ENCODE measurements at regions not wholly inside any gene's neighbourhood (a gene's known extent, or its start where the extent isn't known, plus 50 kb on each side); places are given as distances from the start of the nearest gene placed in this dataset.

DNA sequence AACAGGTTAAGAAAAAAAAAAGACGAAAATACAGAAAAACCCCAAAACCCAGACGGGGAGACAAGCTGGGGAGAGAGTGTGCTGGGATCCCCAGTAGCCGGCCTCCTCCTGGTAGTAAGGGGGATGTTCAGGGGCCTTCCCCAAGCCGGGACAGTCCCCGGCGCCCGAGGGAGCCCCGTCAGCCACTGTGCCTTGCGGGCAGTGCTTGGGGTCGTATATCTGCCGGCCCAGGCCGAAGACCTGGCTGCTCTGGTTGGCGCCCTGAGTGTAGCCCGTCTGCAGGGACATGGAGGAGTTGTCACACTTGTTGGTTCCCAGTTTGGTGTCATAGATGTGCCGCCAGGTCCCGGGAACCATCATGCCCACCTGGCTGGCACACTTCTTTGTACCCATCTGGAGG, 287.2 kb upstream of the GADL1 start:
- Histone ChIP-seq H3K79me2 (no peaks in the 10 kb centered on the region), H3K9me2 (replicated peaks; ENCODE audit: insufficient read depth) (no peaks in the 10 kb centered on the region), H3K4me1 (ENCODE audit: insufficient read depth) (no peaks in the 10 kb centered on the region), H3K36me3 (replicated peaks; ENCODE audit: insufficient read depth, low read depth) (no peaks in the 10 kb centered on the region), H3K27ac (no peak overlapping the region), H4K20me1 (ENCODE audit: insufficient read depth, poor library complexity, severe bottlenecking) (no peaks in the 10 kb centered on the region), H3K4me3 (no peak overlapping the region), H2AFZ (no peak overlapping the region), H3K4me2 (no peak overlapping the region), H3K9me3 (ENCODE audit: low read depth) (no peaks in the 10 kb centered on the region), H3K27me3 (no peaks in the 10 kb centered on the region)
- TF ChIP-seq, protein P1, sequence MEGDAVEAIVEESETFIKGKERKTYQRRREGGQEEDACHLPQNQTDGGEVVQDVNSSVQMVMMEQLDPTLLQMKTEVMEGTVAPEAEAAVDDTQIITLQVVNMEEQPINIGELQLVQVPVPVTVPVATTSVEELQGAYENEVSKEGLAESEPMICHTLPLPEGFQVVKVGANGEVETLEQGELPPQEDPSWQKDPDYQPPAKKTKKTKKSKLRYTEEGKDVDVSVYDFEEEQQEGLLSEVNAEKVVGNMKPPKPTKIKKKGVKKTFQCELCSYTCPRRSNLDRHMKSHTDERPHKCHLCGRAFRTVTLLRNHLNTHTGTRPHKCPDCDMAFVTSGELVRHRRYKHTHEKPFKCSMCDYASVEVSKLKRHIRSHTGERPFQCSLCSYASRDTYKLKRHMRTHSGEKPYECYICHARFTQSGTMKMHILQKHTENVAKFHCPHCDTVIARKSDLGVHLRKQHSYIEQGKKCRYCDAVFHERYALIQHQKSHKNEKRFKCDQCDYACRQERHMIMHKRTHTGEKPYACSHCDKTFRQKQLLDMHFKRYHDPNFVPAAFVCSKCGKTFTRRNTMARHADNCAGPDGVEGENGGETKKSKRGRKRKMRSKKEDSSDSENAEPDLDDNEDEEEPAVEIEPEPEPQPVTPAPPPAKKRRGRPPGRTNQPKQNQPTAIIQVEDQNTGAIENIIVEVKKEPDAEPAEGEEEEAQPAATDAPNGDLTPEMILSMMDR (IDR thresholded peaks at IDR 0.05; ENCODE audit: poor library complexity) = no peak
- TF ChIP-seq EZH2phosphoT487 (IDR thresholded peaks at IDR 0.05; ENCODE audit: low read depth, severe bottlenecking, unreplicated experiment) = no peak
- TF ChIP-seq EZH2 (IDR thresholded peaks at IDR 0.05; ENCODE audit: borderline replicate concordance) = no peak
- DNase-seq (ENCODE audit: low spot score) = no peak
- WGBS (ENCODE audit: low lambda C conversion rate, missing lambda C conversion rate) = 98% methylated on average over 16 of the region's 16 CpGs

DNA sequence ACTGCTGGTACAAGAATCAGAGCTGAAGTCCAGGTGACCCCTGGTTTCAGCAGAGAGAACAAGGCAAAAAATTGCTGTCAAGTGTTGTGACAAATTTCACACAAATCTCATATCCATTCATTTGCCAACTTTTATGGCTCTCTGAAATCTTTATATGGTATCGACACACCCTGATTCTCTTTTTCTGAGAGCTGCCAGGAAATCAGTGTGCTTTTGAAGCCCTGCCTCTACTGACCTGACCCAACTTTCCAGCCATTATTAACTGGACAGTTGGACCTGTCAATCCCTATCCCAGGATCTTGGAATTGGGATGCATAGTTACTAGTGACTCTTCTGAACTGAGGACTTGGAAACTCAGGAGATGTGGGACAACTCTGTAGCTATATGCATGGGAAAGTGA, 288.2 kb upstream of the GADL1 start:
- no peak for DNase-seq (ENCODE audit: low spot score)
- H3K9me3 ChIP-seq (ENCODE audit: low read depth) = no peaks in the 10 kb centered on the region
- H3K79me2 ChIP-seq = no peaks in the 10 kb centered on the region
- H3K9me2 ChIP-seq (replicated peaks; ENCODE audit: insufficient read depth) = no peaks in the 10 kb centered on the region
- no peaks in the 10 kb centered on the region for H3K36me3 ChIP-seq (replicated peaks; ENCODE audit: insufficient read depth, low read depth)
- H2AFZ ChIP-seq = no peak overlapping the region
- H3K27me3 ChIP-seq = no peaks in the 10 kb centered on the region
- no peak overlapping the region for H3K4me2 ChIP-seq
- no peak overlapping the region for H3K27ac ChIP-seq
- H3K4me3 ChIP-seq = no peak overlapping the region
- peaks cover 2% of the 10 kb centered on the region for H3K4me1 ChIP-seq (ENCODE audit: insufficient read depth)
- TF ChIP-seq EZH2 (IDR thresholded peaks at IDR 0.05; ENCODE audit: borderline replicate concordance) (no peak), EZH2phosphoT487 (IDR thresholded peaks at IDR 0.05; ENCODE audit: low read depth, severe bottlenecking, unreplicated experiment) (no peak)
- TF ChIP-seq, protein P1 (IDR thresholded peaks at IDR 0.05; ENCODE audit: poor library complexity) = no peak
- no peaks in the 10 kb centered on the region for H4K20me1 ChIP-seq (ENCODE audit: insufficient read depth, poor library complexity, severe bottlenecking)
- 96% methylated on average over 1 of the region's 1 CpG for whole genome bisulfite sequencing (ENCODE audit: low lambda C conversion rate, missing lambda C conversion rate)

DNA sequence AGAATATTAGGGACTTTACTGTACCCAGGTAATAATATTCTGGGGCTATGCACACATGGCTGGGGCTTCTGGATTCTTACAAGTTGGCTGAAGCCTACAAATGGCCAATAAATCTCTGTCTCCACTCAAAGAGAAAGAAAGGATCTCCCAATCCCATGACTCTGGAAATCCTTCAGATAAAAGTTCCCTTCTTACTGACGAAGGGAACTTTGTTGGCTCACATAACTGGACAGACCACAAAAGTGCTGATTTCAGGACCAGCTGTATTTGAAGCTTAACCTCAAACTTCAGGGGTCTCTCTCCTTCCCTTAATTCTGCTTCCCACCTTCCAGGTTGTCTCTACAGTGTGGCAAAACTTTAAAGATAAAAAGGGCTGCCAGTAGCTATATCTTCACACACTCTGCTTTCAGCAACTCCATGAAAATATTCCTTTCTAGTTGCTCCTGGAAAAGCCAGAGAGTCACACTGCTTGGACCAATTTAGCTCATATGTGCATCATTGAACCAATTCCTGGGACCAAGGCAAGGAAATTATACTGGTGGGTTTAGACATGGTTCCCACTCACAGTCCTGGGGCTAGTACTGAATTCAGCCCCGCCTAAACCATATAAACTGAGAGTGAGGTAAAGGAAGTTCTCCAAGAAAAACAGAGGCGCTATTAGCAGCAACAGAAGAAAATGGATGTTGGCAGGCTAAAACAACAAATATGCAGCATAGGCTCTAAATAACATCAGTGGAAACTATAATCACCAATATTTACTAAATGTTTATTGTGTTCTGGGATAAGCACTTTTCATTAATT, 290.0 kb upstream of the GADL1 start:
- H3K4me3 ChIP-seq = no peak overlapping the region
- H3K27ac ChIP-seq = no peak overlapping the region
- TF ChIP-seq, protein P1 (IDR thresholded peaks at IDR 0.05; ENCODE audit: poor library complexity) = no peak
- TF ChIP-seq EZH2phosphoT487 (IDR thresholded peaks at IDR 0.05; ENCODE audit: low read depth, severe bottlenecking, unreplicated experiment) (no peak), EZH2 (IDR thresholded peaks at IDR 0.05; ENCODE audit: borderline replicate concordance) (no peak)
- no peak overlapping the region for H3K4me2 ChIP-seq
- H4K20me1 ChIP-seq (ENCODE audit: insufficient read depth, poor library complexity, severe bottlenecking) = no peaks in the 10 kb centered on the region
- H3K9me2 ChIP-seq (replicated peaks; ENCODE audit: insufficient read depth) = no peaks in the 10 kb centered on the region
- H3K9me3 ChIP-seq (ENCODE audit: low read depth) = no peaks in the 10 kb centered on the region
- H2AFZ ChIP-seq = no peak overlapping the region
- peaks cover 8% of the 10 kb centered on the region for H3K4me1 ChIP-seq (ENCODE audit: insufficient read depth)
- H3K36me3 ChIP-seq (replicated peaks; ENCODE audit: insufficient read depth, low read depth) = no peaks in the 10 kb centered on the region
- H3K27me3 ChIP-seq = no peaks in the 10 kb centered on the region
- no peak for DNase-seq (ENCODE audit: low spot score)
- 78% methylated on average over 3 of the region's 3 CpGs for whole genome bisulfite sequencing (ENCODE audit: low lambda C conversion rate, missing lambda C conversion rate)
- no peaks in the 10 kb centered on the region for H3K79me2 ChIP-seq
